ENCODE measurements at regions not wholly inside any gene's neighbourhood (a gene's known extent, or its start where the extent isn't known, plus 50 kb on each side); places are given as distances from the start of the nearest gene placed in this dataset.
"Not testable (repeated sequence)": the region's sequence is repeated elsewhere in the genome, so short reads cannot be mapped to it uniquely, and the experiment has no call there.

DNA sequence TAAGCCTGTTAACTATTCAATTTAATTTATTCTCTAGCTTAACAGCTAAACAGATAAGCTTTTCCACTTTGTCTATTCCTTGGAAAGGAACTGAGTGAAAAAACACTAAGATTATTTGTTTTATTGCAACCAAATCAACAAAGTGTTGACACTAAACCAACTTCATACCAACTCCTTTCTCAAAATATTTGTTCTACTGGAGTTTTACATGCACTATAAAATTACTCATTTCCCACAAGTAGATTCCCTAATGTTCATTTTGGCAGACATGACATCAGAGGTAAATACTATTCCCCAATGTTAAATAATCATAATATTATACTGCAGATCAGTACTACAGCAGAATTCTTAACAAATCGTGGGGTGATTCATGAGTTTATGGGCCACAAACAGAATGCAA, 231.4 kb downstream of the TTC6 start:
- no peak overlapping the region for H3K4me2 ChIP-seq (ENCODE audit: low read length)
- no peaks in the 10 kb centered on the region for H3K9me3 ChIP-seq (replicated peaks; ENCODE audit: low read length)
- H3K4me1 ChIP-seq (ENCODE audit: control insufficient read depth, insufficient read depth, low read length): peaks cover 5% of the 10 kb centered on the region
- H3K27me3 ChIP-seq (ENCODE audit: control insufficient read depth, insufficient read depth, low read length): no peaks in the 10 kb centered on the region
- H3K4me3 ChIP-seq (ENCODE audit: low read length): no peak overlapping the region
- H3K36me3 ChIP-seq (ENCODE audit: insufficient read depth, low read length): no peaks in the 10 kb centered on the region
- no peak overlapping the region for H3K9ac ChIP-seq (ENCODE audit: low read depth, low read length)

DNA sequence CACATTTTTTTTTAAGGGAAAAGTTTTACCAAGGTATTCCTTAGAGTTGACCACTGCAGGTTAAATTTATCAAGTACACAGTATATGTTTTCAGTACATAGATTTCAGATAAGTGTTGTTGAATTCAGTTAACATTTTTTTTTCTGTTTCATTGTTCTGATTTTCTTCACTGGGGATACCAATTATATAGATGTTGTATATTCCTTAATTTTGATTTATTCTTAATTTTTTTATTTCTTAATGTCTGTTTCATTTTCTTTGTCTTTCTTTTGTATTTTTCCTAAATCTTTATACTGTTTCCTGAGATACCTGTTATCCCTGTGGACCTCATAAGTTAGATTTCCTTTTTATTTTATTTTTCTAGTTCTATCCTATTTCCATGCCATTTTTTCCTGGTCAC, 234.8 kb downstream of the TTC6 start:
- Histone ChIP-seq H3K4me3 (ENCODE audit: low read length) (no peak overlapping the region), H3K9ac (ENCODE audit: low read depth, low read length) (no peak overlapping the region), H3K36me3 (ENCODE audit: insufficient read depth, low read length) (no peaks in the 10 kb centered on the region), H3K4me1 (ENCODE audit: control insufficient read depth, insufficient read depth, low read length) (no peaks in the 10 kb centered on the region), H3K9me3 (replicated peaks; ENCODE audit: low read length) (peaks cover 4% of the 10 kb centered on the region), H3K27me3 (ENCODE audit: control insufficient read depth, insufficient read depth, low read length) (no peaks in the 10 kb centered on the region), H3K4me2 (ENCODE audit: low read length) (no peak overlapping the region)

DNA sequence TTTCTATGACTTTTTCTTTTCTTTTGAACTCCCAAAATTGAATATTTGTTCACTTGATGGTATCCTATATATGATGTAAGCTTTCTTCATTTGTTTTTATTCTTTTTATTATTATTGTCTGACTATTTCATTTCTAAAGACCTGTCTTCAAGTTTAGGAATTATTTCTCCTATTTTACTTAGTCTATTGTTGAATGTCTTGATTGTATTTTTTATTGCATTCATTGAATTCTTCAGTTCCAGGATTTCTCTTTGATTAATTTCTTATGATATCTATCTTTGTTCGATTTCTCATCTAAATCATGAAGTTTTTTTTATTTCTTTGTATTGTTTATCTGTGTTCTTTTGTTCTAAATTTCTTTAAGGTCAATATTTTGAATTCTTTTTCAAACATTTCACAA, 238.8 kb downstream of the TTC6 start:
- no peak overlapping the region for H3K9ac ChIP-seq (ENCODE audit: low read depth, low read length)
- no peaks in the 10 kb centered on the region for H3K36me3 ChIP-seq (ENCODE audit: insufficient read depth, low read length)
- H3K4me3 ChIP-seq (ENCODE audit: low read length): no peak overlapping the region
- no peaks in the 10 kb centered on the region for H3K4me1 ChIP-seq (ENCODE audit: control insufficient read depth, insufficient read depth, low read length)
- H3K27me3 ChIP-seq (ENCODE audit: control insufficient read depth, insufficient read depth, low read length): no peaks in the 10 kb centered on the region
- H3K4me2 ChIP-seq (ENCODE audit: low read length): no peak overlapping the region
- peaks cover 4% of the 10 kb centered on the region for H3K9me3 ChIP-seq (replicated peaks; ENCODE audit: low read length)

DNA sequence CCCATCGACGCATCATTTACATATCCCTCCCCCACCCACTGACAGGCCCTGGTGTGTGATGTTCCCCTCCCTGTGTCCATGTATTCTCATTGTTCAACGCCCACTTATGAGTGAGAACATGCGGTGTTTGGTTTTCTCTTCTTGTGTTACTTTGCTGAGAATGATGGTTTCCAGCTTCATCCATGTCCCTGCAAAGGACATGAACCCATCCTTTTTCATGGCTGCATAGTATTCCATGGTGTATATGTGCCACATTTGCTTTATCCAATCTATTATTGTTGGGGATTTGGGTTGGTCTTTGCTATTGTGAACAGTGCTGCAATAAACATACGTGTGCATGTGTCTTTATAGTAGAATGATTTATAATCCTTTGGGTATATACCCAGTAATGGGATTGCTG, 243.3 kb downstream of the TTC6 start:
- not testable (repeated sequence) for H3K36me3 ChIP-seq (ENCODE audit: insufficient read depth, low read length); H3K4me1 ChIP-seq (ENCODE audit: control insufficient read depth, insufficient read depth, low read length); H3K4me3 ChIP-seq (ENCODE audit: low read length); H3K9ac ChIP-seq (ENCODE audit: low read depth, low read length); H3K4me2 ChIP-seq (ENCODE audit: low read length); H3K27me3 ChIP-seq (ENCODE audit: control insufficient read depth, insufficient read depth, low read length); H3K9me3 ChIP-seq (replicated peaks; ENCODE audit: low read length)

DNA sequence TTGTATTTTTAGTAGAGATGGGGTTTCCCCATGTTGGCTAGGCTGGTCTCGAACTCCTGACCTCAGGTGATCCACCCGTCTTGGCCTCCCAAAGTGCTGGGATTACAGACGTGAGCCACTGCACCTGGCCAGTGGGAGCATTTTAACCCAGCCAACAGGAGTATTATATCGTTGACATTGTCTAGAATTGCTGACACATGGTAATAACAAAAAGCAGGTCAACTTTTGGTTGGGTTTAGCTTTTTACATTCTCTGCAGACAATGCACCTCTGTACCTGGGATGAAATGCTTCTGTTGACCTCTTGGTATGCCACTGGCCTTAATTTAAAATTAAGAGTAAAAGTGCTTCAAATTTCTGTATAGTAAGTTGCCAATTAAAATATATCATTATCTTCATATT, 245.6 kb downstream of the TTC6 start:
- H3K4me1 ChIP-seq (ENCODE audit: control insufficient read depth, insufficient read depth, low read length); H3K36me3 ChIP-seq (ENCODE audit: insufficient read depth, low read length); H3K9me3 ChIP-seq (replicated peaks; ENCODE audit: low read length); H3K9ac ChIP-seq (ENCODE audit: low read depth, low read length); H3K4me2 ChIP-seq (ENCODE audit: low read length); H3K27me3 ChIP-seq (ENCODE audit: control insufficient read depth, insufficient read depth, low read length); H3K4me3 ChIP-seq (ENCODE audit: low read length): not testable (repeated sequence)

DNA sequence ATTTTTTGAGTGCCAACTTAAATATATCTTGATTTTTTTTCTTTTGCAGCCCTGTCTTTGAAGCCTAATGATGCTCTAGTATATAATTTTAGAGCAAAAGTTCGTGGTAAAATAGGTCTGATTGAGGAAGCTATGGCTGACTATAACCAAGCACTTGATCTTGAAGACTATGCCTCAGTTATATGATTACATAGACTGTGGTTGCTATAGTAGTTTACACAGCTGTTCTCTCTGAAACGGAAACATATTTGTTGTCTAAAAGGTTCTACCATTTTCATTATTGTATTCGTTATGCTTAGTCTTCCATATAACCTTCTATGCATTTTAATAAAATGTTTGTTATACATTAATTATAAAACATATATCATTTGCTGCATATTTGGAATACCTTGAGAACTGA, 246.7 kb downstream of the TTC6 start:
- Histone ChIP-seq H3K27me3 (ENCODE audit: control insufficient read depth, insufficient read depth, low read length) (peaks cover 3% of the 10 kb centered on the region), H3K4me3 (ENCODE audit: low read length) (no peak overlapping the region), H3K9ac (ENCODE audit: low read depth, low read length) (no peak overlapping the region), H3K4me2 (ENCODE audit: low read length) (no peak overlapping the region), H3K9me3 (replicated peaks; ENCODE audit: low read length) (no peaks in the 10 kb centered on the region), H3K4me1 (ENCODE audit: control insufficient read depth, insufficient read depth, low read length) (no peaks in the 10 kb centered on the region), H3K36me3 (ENCODE audit: insufficient read depth, low read length) (no peaks in the 10 kb centered on the region)

DNA sequence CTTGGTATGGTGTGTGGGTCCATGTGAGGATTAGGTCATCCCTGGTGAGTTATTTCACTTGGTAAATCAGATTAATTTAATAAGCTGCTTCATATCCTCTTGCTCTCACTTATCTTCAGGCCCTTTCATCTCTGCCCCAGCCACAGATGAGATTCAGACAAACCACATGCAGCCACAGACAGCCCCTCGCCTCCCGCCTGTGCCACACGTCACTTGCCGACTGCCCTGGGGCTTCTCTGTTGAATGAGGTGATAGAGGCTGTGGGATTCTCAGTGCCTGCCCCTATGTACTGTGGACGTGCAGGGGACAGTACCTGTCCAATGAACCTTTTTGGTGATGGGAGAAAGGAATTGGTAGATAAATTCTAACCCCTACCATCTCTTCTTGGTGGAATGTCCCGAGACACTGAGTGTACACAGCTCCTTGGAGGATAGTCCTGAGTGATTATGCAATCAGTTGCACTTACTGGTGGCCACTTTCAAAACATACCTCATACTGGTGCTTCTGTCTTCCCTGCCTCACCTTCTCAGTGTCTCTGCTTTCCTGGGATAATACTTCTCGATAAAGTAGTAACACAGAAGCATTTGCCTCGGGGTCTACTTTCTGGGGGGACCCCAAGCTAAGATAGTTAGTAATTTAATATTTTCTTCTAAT, 248.7 kb downstream of the TTC6 start:
- peaks cover 7% of the 10 kb centered on the region for H3K27me3 ChIP-seq (ENCODE audit: control insufficient read depth, insufficient read depth, low read length)
- no peaks in the 10 kb centered on the region for H3K36me3 ChIP-seq (ENCODE audit: insufficient read depth, low read length)
- H3K4me1 ChIP-seq (ENCODE audit: control insufficient read depth, insufficient read depth, low read length): no peaks in the 10 kb centered on the region
- H3K4me3 ChIP-seq (ENCODE audit: low read length): no peak overlapping the region
- H3K4me2 ChIP-seq (ENCODE audit: low read length): no peak overlapping the region
- no peaks in the 10 kb centered on the region for H3K9me3 ChIP-seq (replicated peaks; ENCODE audit: low read length)
- H3K9ac ChIP-seq (ENCODE audit: low read depth, low read length): no peak overlapping the region

DNA sequence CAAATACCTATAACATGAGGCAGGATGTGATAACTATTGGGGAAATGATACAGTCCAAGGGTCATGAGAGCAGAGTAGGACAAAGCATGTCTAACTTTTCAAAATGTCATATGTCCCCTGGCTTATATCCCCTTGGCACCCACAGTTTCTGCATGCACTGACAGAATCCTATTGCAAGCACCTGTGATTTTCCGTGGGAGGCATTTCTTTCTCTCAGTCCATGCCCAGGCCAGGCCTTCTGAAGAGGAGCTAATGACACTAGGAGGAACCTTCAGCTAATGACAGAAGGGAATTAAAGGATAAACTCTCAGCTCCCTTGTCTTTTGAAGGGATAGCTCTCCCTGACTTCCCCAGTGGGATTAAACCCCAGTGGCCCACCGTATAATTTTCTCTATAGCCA, 249.2 kb downstream of the TTC6 start:
- no peaks in the 10 kb centered on the region for H3K4me1 ChIP-seq (ENCODE audit: control insufficient read depth, insufficient read depth, low read length)
- H3K9ac ChIP-seq (ENCODE audit: low read depth, low read length): no peak overlapping the region
- no peak overlapping the region for H3K4me3 ChIP-seq (ENCODE audit: low read length)
- H3K36me3 ChIP-seq (ENCODE audit: insufficient read depth, low read length): no peaks in the 10 kb centered on the region
- H3K27me3 ChIP-seq (ENCODE audit: control insufficient read depth, insufficient read depth, low read length): peaks cover 7% of the 10 kb centered on the region
- no peak overlapping the region for H3K4me2 ChIP-seq (ENCODE audit: low read length)
- H3K9me3 ChIP-seq (replicated peaks; ENCODE audit: low read length): no peaks in the 10 kb centered on the region

DNA sequence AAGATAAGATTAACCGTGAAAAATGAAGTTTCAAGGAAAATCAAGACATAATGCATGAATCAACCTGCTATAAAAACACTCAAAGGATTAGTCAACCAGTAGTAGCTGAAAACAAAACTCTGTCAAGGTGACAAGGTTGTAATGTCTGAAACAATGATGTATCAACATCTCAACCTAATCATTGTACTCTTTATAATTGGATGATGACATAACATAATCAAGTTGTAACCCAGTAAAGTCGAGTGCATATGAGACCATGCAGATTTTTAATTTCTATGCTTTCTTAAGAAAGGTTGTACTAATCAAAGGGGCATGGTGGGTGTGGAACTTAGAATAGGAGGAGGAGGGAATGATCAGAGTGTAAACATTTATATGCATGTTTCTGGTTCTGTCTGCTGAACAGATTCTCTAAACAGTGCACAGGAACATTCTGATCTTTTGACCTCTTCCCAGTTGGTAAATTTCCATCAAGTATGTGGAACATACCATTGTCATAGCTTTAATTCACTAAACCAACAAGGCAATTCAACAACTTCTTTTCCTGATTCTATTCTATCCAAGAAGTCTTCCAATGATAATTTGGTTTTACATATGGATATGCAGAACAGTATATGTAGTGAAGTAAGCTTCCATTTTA, 253.7 kb downstream of the TTC6 start:
- Histone ChIP-seq H3K27me3 (ENCODE audit: control insufficient read depth, insufficient read depth, low read length) (peaks cover 11% of the 10 kb centered on the region), H3K9ac (ENCODE audit: low read depth, low read length) (no peak overlapping the region), H3K4me1 (ENCODE audit: control insufficient read depth, insufficient read depth, low read length) (no peaks in the 10 kb centered on the region), H3K4me2 (ENCODE audit: low read length) (no peak overlapping the region), H3K4me3 (ENCODE audit: low read length) (no peak overlapping the region), H3K9me3 (replicated peaks; ENCODE audit: low read length) (no peaks in the 10 kb centered on the region), H3K36me3 (ENCODE audit: insufficient read depth, low read length) (no peaks in the 10 kb centered on the region)

DNA sequence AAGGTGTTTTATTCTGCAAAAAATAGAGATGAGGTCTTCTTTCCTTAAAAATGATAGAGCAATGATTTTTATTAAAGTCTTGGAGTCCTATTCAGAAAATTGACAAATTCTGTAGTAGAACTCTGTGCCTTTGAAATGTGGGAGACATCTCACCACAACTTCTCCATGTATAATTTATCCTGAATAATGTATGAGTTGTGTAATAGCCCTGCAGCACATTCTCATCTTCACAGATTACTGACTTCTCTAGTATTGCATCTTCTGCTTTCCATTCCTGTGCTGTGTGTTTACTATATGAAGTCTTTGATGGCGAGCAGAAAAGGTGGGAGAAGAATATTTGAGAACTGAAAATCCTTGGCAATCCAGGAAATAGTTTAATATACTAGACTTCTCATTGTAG, 255.6 kb downstream of the TTC6 start:
- Histone ChIP-seq H3K9me3 (replicated peaks; ENCODE audit: low read length) (no peaks in the 10 kb centered on the region), H3K4me1 (ENCODE audit: control insufficient read depth, insufficient read depth, low read length) (no peaks in the 10 kb centered on the region), H3K27me3 (ENCODE audit: control insufficient read depth, insufficient read depth, low read length) (peaks cover 7% of the 10 kb centered on the region), H3K9ac (ENCODE audit: low read depth, low read length) (no peak overlapping the region), H3K4me2 (ENCODE audit: low read length) (no peak overlapping the region), H3K36me3 (ENCODE audit: insufficient read depth, low read length) (no peaks in the 10 kb centered on the region), H3K4me3 (ENCODE audit: low read length) (no peak overlapping the region)

DNA sequence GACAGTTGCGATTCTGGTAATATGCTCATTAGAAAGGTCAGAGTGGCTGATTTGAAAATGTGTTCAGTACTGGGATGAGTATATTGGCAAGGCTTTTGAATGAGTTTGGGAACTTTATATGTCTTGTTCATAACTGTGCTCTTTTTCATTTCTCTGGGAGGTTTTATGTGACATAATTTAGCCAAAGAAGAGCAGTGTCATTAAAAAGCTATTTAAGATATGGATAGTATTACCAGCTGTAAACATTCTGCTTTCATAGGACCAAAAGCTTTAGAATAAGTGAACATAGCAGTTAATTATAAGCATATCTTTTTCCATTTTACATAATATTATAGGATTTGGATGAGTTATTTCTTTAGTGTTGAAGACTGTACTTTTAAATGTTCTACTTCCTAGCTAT, 260.4 kb downstream of the TTC6 start:
- Histone ChIP-seq H3K9ac (ENCODE audit: low read depth, low read length) (no peak overlapping the region), H3K9me3 (replicated peaks; ENCODE audit: low read length) (no peaks in the 10 kb centered on the region), H3K36me3 (ENCODE audit: insufficient read depth, low read length) (no peaks in the 10 kb centered on the region), H3K4me1 (ENCODE audit: control insufficient read depth, insufficient read depth, low read length) (no peaks in the 10 kb centered on the region), H3K27me3 (ENCODE audit: control insufficient read depth, insufficient read depth, low read length) (peaks cover 9% of the 10 kb centered on the region), H3K4me3 (ENCODE audit: low read length) (no peak overlapping the region), H3K4me2 (ENCODE audit: low read length) (no peak overlapping the region)

DNA sequence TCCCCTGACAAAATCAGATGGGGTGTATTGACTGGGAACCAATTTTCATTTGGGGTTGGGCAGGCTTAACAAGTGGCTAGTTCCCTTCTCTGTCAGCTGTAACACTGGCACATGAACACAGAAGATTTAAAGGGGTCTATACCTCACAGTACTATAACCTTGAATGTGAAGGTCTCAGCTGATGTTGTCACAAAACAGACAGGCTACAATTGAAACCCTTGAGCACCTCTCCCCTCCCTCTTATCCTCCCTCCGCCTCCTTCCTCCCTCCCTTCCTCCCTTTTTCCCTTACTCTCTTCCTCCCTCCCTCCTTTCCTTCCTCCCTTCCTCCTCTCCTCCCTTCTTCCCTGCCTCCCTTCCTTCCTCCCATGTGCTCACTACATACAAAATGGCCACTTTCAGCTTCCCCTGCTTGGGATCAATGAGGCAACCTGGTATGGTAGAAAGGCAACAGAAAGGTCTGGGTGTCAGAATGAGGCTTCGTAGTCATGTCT, 262.4 kb downstream of the TTC6 start:
- Histone ChIP-seq H3K4me1 (ENCODE audit: control insufficient read depth, insufficient read depth, low read length) (no peaks in the 10 kb centered on the region), H3K27me3 (ENCODE audit: control insufficient read depth, insufficient read depth, low read length) (peaks cover 6% of the 10 kb centered on the region), H3K4me3 (ENCODE audit: low read length) (no peak overlapping the region), H3K9ac (ENCODE audit: low read depth, low read length) (no peak overlapping the region), H3K4me2 (ENCODE audit: low read length) (no peak overlapping the region), H3K9me3 (replicated peaks; ENCODE audit: low read length) (no peaks in the 10 kb centered on the region), H3K36me3 (ENCODE audit: insufficient read depth, low read length) (no peaks in the 10 kb centered on the region)

Data from skeletal muscle satellite cell (primary cell).